Vagina (tissue), 2 donors: ENCODE measurements at regions not wholly inside any gene's neighbourhood (a gene's known extent, or its start where the extent isn't known, plus 50 kb on each side); places are given as distances from the start of the nearest gene placed in this dataset.

Experiments
- DNase-seq, 2 donors: peaks; one replicate each; pipeline ENCODE4 v3.0.0-alpha.2; 2017; ENCODE audit errors: extremely low spot score in 2 of 2
- H3K27ac ChIP-seq: fragments of 200-600 bp; sonication (generic); one replicate; pipeline ENCODE4 v1.5.1; 2019
- H3K27me3 ChIP-seq: fragments of 200-600 bp; sonication (generic); one replicate; pipeline ENCODE4 v1.5.1; 2019
- H3K36me3 ChIP-seq, 2 donors: fragments of 200-600 bp; sonication (generic); one replicate each; pipeline ENCODE4 v1.5.1; 2017 to 2019
- H3K4me1 ChIP-seq: fragments of 200-600 bp; sonication (generic); one replicate; pipeline ENCODE4 v1.5.1; 2019
- H3K4me3 ChIP-seq, 2 donors: fragments of 200-600 bp; sonication (generic); 1 replicate in 1 of 2; 2 replicates in 1 of 2; pipeline ENCODE4 v1.5.1; 2016 to 2019
- H3K9me3 ChIP-seq: fragments of 200-600 bp; sonication (generic); one replicate; pipeline ENCODE4 v1.5.1; 2019
- CTCF ChIP-seq, 3 experiments: fragments of 450-650 bp in 2 of 3; fragments of 200-600 bp in 1 of 3; sonication (generic) in 1 of 3; IDR thresholded peaks; one replicate each; pipeline ENCODE4 v1.5.1; 2017 to 2019; ENCODE audit warnings: antibody characterized with exemption in 3 of 3, mild to moderate bottlenecking in 2 of 3, moderate library complexity in 2 of 3
- POLR2A ChIP-seq, 2 donors: fragments of 450-650 bp; IDR thresholded peaks; one replicate each; pipeline ENCODE4 v1.6.1; 2017; ENCODE audit warnings: antibody characterized with exemption in 2 of 2, mild to moderate bottlenecking in 2 of 2, moderate library complexity in 2 of 2
- POLR2AphosphoS5 ChIP-seq, 2 donors: sonication (generic); formaldehyde crosslinking; IDR thresholded peaks; one replicate each; pipeline ENCODE4 v1.9.0; 2017; ENCODE audit warnings: antibody characterized with exemption in 2 of 2, mild to moderate bottlenecking in 2 of 2, low read depth in 1 of 2; ENCODE audit not compliant: insufficient read depth in 1 of 2
- intact Hi-C: fragments of 100-400 bp; cut with DNase I; formaldehyde crosslinking; loops from one replicate; pipeline ENCODE4 v1.15.1; 2023

GRCh38 chr11:27863637-27864036, 163.4 kb upstream of the BDNF start:
- intact Hi-C loops: no loop called here
- Histone ChIP-seq H3K27ac (no peak overlapping the region), H3K36me3 (no peaks in the 10 kb centered on the region), H3K9me3 (no peaks in the 10 kb centered on the region), H3K4me3 (no peak overlapping the region), H3K4me1 (no peaks in the 10 kb centered on the region), H3K27me3 (no peaks in the 10 kb centered on the region)
- DNase-seq: no peak
- TF ChIP-seq CTCF (IDR thresholded peaks at IDR 0.05): no peak

- Histone ChIP-seq H3K27me3 (no peaks in the 10 kb centered on the region), H3K4me3 (no peak overlapping the region), H3K4me1 (no peaks in the 10 kb centered on the region), H3K9me3 (no peaks in the 10 kb centered on the region), H3K27ac (no peak overlapping the region), H3K36me3 (no peaks in the 10 kb centered on the region)
- TF ChIP-seq POLR2AphosphoS5 (IDR thresholded peaks at IDR 0.05; ENCODE audit: insufficient read depth in 1 of 2, low read depth in 1 of 2) (no peak), CTCF (IDR thresholded peaks at IDR 0.05) (no peak), POLR2A (IDR thresholded peaks at IDR 0.05) (no peak)
- DNase-seq: no peak
- intact Hi-C loops: no loop called here
These were observed 161.6 kb upstream of the BDNF start for GRCh38 chr11:27861706-27862430.

GRCh38 chr11:27860811-27861210, 160.6 kb upstream of the BDNF start:
- Histone ChIP-seq H3K36me3 (no peaks in the 10 kb centered on the region), H3K4me3 (no peak overlapping the region), H3K27me3 (no peaks in the 10 kb centered on the region), H3K27ac (no peak overlapping the region), H3K9me3 (no peaks in the 10 kb centered on the region), H3K4me1 (no peaks in the 10 kb centered on the region)
- DNase-seq: no peak
- intact Hi-C loops: no loop called here
- TF ChIP-seq POLR2A (IDR thresholded peaks at IDR 0.05): no peak
- no peak for TF ChIP-seq CTCF (IDR thresholded peaks at IDR 0.05)
- no peak for TF ChIP-seq POLR2AphosphoS5 (IDR thresholded peaks at IDR 0.05; ENCODE audit: insufficient read depth in 1 of 2, low read depth in 1 of 2)

GRCh38 chr11:27858866-27859265, 158.6 kb upstream of the BDNF start:
- TF ChIP-seq POLR2AphosphoS5 (IDR thresholded peaks at IDR 0.05; ENCODE audit: insufficient read depth in 1 of 2, low read depth in 1 of 2): no peak
- TF ChIP-seq POLR2A (IDR thresholded peaks at IDR 0.05): no peak
- no peak for TF ChIP-seq CTCF (IDR thresholded peaks at IDR 0.05)
- no peaks in the 10 kb centered on the region for H3K27me3 ChIP-seq
- H3K27ac ChIP-seq: no peak overlapping the region
- no peaks in the 10 kb centered on the region for H3K36me3 ChIP-seq
- no peak for DNase-seq
- no peaks in the 10 kb centered on the region for H3K4me1 ChIP-seq
- intact Hi-C loops: no loop called here
- H3K4me3 ChIP-seq: no peak overlapping the region
- H3K9me3 ChIP-seq: no peaks in the 10 kb centered on the region

- TF ChIP-seq CTCF (IDR thresholded peaks at IDR 0.05): no peak
- TF ChIP-seq POLR2A (IDR thresholded peaks at IDR 0.05): no peak
- TF ChIP-seq POLR2AphosphoS5 (IDR thresholded peaks at IDR 0.05; ENCODE audit: insufficient read depth in 1 of 2, low read depth in 1 of 2): no peak
- intact Hi-C loops: no loop called here
These were observed 157.3 kb upstream of the BDNF start for GRCh38 chr11:27857588-27857987.

More at GRCh38 chr11:27857588-27857987, 157.3 kb upstream of the BDNF start:
- Histone ChIP-seq H3K36me3 (no peaks in the 10 kb centered on the region), H3K4me3 (no peak overlapping the region), H3K4me1 (no peaks in the 10 kb centered on the region), H3K27me3 (no peaks in the 10 kb centered on the region), H3K9me3 (no peaks in the 10 kb centered on the region), H3K27ac (no peak overlapping the region)
- DNase-seq: no peak
